HG03521 (cell line): ENCODE measurements at regions not wholly inside any gene's neighbourhood (a gene's known extent, or its start where the extent isn't known, plus 50 kb on each side); places are given as distances from the start of the nearest gene placed in this dataset.

Experiments used
- ATAC-seq: cut with Tn5 transposase; IDR thresholded peaks from one replicate; pipeline ENCODE4 v1.9.1; 2021; ENCODE audit warnings: mild to moderate bottlenecking, moderate library complexity; ENCODE audit not compliant: unreplicated experiment

DNA sequence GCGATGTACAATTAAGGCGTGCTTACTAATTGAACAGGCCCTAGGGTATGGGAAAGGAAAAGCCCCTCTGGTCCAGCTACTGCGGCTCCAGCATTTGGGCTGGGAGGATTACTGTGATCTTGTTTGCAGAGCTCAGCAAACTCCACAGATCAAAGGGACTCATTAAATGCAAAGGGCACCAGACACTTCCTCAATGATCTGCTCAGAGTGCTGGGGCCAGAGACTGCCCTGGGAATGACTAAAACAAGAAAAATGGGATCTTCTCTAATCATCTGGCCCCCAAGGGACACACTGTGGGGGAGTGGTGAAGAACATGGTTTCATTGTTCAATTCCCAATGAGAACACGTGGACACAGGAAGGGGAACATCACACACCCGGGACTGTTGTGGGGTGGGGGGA is 85.0 kb downstream of the MARCHF4 start:
- no peak for ATAC-seq

DNA sequence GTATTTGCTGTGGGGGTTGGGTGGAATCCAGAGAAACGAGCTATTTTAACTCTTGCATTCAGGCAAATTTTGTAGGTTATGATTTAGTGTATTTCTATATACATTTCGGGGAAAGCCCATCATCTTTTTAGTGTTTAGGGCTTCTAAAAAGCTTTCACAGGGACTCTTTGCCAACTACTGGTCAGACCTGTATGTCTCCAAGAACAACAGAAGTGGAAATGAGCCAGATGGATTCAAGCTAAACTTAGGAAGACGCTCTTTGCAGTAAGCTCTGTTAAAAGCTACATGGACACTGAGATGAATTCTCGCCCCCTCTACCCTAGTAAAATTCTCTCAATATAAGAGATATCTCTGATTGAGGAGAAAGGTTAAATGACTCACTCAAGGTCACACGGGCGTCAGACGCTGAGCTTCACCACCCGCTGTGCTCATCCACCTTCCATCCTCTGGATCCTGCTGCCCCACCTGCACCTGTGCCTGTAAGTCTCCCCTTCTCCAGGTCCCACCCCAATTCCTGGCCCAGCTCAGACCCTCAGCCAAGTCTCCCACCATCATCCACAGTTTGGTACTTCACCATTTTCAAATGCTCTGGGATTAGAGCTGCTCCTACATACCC is 85.6 kb downstream of the MARCHF4 start:
- no peak for ATAC-seq

DNA sequence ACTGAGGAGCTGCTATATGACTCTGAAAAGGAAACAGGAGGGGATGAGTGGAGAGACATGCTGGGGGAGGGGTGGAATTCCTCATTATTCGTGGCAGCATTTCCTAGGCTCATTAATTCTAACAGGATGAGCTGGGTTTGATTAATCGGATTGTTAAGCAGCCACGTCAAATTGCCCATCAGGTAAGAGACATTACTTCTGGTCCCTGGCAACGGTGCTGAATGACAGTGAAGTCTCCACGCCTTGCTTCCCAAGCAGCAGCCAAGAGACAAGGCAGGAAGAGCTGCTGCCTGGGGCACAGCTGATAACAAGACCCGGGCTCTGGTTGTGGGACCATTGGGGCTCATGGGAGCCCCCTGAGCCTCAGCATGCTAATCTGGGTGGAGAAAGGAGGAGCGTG is 86.6 kb downstream of the MARCHF4 start:
- no peak for ATAC-seq

DNA sequence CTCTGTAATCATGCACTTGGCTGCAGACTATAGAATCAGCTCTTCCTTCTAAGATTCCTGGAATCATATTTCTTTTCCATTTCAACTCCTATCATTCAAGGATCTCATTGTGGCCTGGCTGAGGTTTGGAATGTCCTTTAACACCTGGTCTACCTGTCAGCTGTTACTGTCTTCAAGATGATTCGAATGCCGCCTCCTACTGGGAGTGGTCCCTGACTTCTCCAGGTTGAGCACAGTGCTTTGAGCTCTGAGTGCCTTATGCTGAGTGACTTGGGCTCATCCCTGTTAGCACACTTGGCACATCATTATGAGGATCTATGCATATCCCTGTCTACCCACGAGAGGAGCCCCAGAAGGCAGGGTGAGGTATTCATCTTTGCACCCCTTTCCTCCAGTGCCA is 87.6 kb downstream of the MARCHF4 start:
- ATAC-seq, result no peak

DNA sequence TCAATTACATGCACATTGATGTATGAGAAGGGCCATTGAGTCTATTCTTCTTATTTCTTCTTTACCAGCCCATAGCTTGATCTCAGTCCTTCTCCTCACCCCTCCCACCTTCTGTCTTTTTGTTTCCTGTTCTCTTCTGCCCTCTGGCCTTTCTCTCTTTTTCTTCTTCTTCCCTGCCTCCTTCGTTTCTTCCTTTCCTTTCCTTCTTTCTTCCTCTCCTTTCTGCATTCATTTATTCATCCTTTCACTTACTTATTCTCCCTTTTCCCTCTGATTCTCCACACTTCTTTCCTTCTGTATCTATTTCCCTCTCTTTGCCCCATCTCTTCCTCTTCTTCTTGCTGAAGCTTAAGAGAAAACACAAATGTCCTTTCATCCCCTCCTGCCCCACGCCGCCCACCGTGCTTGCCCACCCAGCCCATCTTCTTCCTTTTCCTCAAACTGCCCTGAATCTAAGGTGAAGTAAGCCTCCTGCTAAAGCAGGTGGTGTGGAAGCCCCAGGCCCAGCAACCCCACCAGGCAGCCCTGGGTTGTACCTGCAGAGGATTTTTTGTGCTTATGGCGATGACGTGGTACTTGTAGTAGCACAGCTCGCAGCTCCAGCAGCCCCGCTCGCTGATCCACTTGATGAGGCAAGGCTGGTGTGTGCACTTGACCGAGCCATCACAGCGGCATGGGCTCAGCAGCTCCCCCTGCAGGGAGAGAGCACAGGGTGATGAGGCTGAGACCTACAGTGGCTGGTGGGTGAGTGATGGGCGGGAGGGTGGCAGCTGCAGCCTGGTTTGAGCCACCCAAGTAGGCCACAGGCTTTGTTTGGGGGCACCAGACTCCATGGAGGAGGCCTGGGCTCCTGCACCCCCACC is 89.0 kb downstream of the MARCHF4 start:
- peak; percentile 51 for ATAC-seq

DNA sequence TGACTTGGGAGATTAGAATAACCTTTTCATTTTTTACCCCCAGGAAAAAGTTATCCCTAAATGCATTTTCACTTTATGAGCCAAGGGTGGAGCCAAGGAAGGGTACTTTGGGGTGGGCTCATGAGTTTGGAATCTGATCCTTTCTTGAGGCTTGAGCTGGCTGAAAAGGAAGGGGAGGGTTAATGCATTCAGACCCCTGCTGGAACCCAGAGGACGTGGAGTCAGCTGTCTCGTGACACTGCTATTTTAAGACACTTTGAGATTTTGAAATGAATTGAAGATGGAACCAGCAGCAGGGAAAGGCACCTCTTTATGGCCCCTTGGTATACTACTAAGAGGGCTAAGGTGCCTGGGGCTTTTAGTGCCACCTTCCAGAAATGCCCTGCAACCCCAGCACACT is 90.4 kb downstream of the MARCHF4 start:
- ATAC-seq, result no peak

DNA sequence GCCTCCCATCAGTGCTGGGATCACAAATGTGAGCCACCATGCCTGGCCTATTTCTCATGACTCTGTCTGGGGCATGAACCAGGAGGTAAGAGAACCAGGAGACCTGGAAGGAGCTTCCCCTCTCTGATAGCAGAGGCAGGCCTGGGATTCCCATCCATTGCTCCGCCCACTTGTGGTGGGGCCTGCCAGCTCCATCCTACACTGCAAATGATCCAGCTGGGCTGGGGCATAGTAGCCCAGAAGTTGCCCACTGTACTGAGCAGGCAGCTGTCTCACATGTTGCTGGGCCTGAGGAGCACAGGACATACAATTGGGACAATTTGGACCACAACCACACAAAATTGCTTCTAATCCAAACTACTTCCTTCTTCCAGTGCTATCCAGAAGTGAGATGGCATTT is 91.0 kb downstream of the MARCHF4 start:
- ATAC-seq, result no peak

DNA sequence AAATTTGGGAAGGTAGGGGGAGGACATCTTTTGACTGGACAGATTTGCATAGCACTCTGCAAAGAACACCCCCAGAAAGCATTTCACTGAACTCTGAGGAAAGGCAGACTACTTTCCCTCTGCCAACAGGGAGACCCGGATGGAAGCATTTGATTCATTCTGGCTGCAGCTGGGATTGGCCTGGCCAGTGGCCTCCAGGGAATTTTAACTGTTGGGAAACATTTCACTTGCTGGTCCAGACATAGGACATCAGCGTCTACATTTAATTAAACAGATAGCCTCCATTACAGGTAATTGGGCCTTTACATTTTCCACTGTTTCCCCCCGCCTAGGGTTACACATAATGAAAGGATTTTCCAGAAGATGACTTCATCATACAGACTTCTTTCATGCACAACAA is 92.8 kb downstream of the MARCHF4 start:
- no peak for ATAC-seq

DNA sequence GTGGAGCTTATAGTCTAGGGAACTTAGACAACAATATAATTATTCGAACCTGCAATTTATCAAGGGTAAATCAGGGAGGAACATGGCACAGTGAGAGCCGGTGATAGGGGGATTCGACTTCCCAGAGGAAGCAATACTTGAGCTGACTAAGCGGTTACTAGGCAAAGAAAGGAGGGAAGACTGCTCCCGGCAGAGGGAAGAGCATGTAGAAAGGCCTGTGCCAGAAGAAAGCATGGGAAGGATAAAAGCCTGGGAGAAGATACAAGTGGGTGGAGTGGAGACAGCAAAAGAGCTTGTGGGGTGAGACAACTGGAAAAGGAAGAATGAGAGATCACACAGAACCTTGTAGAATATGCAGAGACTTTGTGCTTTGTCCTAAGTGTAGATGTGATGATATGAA is 93.3 kb downstream of the MARCHF4 start:
- ATAC-seq, result no peak

DNA sequence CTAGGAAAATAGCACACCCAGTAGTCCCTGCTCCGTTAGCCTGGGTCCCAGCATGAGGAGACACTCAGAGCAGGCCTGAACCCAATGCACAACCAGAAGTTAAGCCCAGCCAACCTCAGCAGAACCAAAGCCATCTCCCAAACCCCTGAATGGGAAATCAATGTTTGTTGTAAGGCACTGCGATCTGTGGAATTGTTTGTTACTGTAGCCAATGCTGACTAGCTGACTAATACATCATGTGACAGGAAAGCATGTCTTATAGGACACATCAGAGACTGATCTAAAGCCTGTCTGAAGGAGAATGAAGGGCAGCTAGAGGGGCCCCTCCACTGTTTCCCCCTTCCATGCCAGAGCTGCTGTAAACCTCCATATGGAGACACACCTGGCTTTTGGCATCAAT is 96.4 kb downstream of the MARCHF4 start:
- ATAC-seq, result no peak

DNA sequence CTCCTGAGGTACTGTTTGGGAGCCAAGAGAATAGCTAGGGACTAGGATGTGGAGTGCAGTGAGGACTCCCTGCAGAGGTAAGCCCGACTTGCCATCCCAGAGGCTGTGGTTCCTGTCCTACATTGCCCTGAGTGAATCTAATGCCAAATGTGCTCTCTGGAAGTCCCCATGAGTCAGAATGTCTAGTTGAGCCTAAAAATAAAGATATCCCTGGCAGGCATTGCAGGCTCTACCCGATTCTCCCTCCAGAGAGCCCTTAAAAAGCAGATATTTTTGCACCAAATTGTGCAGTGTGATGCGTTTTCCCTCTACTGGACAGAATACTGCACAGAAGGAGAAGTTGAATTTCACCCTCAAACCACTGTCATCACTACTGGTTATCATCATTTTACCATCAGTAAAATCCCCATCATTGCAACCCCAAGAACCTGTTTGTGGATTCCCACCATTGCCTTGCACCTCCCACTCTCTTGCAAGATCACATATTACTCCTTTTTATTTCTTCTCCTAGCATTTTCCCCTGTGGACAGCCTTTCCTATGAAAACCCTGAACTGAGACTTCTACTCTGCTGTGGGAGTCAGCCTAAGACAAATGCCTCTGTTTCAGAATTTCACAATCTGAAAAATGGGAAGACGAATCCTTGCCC is 98.0 kb downstream of the MARCHF4 start:
- no peak for ATAC-seq

DNA sequence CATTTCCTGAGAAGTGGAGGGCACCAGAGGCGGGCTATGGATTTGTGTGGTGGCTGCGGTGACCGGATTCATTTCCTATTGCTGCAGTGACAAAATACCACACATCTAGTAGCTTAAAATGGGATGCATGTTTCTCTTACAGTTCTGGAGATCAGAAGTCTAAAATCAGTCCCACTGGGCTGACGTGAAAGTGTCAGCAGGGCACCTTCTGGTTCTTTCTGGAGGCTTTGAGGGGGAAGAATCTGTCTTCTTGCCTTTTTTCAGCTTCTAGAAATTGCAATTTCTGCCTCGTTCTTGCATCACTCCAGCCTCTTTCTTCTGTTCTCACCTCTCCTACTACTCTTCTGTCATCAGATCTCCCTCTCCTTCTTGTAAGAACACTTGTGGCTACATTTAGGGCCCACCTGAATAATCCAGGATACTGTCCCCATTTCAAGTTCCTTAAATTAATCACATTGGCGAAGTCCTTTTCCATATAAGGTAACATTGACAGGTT is 111.2 kb downstream of the MARCHF4 start:
- ATAC-seq, result no peak

DNA sequence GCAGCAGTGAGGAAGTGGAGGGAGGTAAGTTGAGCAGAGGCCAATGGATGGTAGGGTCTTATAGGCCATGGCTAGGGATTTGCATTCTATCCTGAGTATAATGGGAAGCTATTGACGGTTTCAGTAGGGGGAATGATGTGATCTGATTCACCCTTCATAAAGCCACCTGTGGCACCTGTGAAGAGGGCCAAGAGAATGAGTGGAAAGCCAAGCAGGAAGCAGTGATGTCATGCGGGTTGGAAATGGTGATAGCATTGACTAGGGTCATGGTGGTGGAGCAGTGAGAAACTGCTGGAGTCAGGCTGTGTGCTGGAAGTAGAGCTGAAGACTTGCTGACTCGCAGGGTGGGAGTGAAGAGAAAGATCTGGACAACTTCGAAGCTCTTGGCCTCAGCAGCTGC is 111.7 kb downstream of the MARCHF4 start:
- no peak for ATAC-seq

DNA sequence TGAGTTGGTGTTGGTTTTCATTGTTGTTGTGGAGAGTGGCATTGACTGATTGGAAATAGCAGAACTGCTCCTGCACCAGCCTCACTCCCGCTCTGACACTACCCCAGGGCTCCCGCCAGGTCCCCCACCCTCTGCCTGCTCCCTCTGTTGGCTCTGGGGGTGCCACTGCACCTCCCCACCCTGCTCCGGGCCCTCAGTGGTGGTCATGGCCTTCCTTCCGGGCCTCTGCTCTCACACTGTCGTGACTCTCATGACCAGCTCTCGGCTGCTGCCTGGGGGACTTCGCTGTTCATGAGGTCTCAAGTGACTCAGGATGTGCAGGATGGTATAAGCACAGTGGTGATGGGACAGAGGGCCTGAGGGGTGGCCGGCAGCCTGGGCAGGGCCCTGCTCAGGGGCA is 113.2 kb downstream of the MARCHF4 start:
- ATAC-seq, result no peak

DNA sequence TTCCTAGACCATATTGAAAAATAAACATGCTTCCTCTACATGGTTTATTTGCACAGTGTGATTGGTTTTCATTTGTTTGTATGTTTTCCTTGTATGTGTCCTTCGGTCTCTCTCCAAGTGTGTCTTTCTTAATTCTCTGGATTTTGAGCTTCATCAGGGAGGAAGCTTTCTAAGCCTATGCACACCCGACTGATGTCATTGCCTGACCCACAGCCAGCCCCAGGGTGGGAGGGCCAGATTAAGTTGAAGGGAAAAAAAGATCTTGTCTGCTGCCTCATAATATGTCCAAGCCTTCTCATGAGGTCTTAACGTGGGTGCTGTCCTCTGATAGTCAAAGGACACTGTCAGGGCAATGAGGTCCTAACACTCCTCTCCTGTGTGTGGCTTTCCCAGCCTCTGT is 115.2 kb downstream of the MARCHF4 start:
- no peak for ATAC-seq
